Activated B cell treated with CpG ODN at 0.5 μM for 24 hours (primary cell): ENCODE measurements at regions not wholly inside any gene's neighbourhood (a gene's known extent, or its start where the extent isn't known, plus 50 kb on each side); places are given as distances from the start of the nearest gene placed in this dataset.

Source experiments
- ATAC-seq: fragments of 200-7000 bp; cut with Tn5 transposase; one replicate; pipeline ENCODE4 v1.10.0; 2021; ENCODE audit warnings: low read depth, mild to moderate bottlenecking, moderate library complexity
- CTCF ChIA-PET: fragments of 350-600 bp; sonication (Branson Sonifier 250); formaldehyde crosslinking; loops from one replicate; lab custom pipeline; 2021; ENCODE audit warnings: antibody characterized with exemption; lab: Charles Lee
- POLR2A ChIA-PET: fragments of 350-600 bp; sonication (Branson Sonifier 250); formaldehyde crosslinking; loops from one replicate; lab custom pipeline; 2021; ENCODE audit warnings: antibody characterized with exemption; lab: Charles Lee
- DNase-seq: peaks from one replicate; pipeline ENCODE4 v3.0.0; 2022
- H3K27ac Mint-ChIP-seq: one replicate; pipeline ENCODE4 v1.8.0; 2020; ENCODE audit warnings: mixed read lengths
- H3K27me3 Mint-ChIP-seq: one replicate; pipeline ENCODE4 v1.8.0; 2021; ENCODE audit warnings: mixed read lengths
- H3K36me3 Mint-ChIP-seq: one replicate; pipeline ENCODE4 v1.8.0; 2021; ENCODE audit warnings: low read depth, mixed read lengths
- H3K4me1 Mint-ChIP-seq: one replicate; pipeline ENCODE4 v1.8.0; 2021; ENCODE audit warnings: mixed read lengths
- H3K4me3 Mint-ChIP-seq: one replicate; pipeline ENCODE4 v1.8.0; 2020; ENCODE audit warnings: mild to moderate bottlenecking, mixed read lengths
- H3K9me3 Mint-ChIP-seq: one replicate; pipeline ENCODE4 v1.8.0; 2020; ENCODE audit warnings: mixed read lengths
- intact Hi-C: fragments of 100-400 bp; cut with micrococcal nuclease; formaldehyde crosslinking; loops from one replicate; pipeline ENCODE4 v1.15.1; 2024
- TF ChIP-seq, protein P1 (sequence below): fragments of 200-600 bp; IDR thresholded peaks from one replicate; pipeline ENCODE4 v1.8.0; 2022; ENCODE audit warnings: antibody characterized with exemption, mild to moderate bottlenecking

DNA sequence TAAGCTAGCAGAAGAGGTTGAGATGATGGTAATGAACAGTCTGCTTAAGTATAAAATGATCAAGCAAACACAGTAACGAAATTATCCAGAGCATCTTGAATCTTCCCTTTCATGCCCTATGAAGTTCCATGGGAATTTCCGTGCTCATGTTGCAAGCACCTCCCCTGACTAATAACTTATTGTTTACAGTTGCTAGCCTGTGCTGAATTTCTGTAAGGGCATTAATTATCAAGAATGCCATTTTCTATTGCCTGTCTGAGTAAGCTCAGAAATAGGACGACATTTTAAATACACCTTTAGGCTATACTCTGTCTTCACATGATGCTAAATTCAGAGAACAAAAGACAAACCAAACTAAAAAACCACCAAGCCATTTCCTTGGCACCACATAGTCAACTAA lies 257.5 kb upstream of the LRTM1 start:
- Mint-ChIP-seq H3K36me3 (no peaks in the 10 kb centered on the region), H3K4me3 (no peak overlapping the region), H3K4me1 (no peaks in the 10 kb centered on the region), H3K27ac (no peak overlapping the region), H3K9me3 (no peaks in the 10 kb centered on the region), H3K27me3 (no peaks in the 10 kb centered on the region)
- no peak for ATAC-seq
- DNase-seq = no peak
- intact Hi-C loops = no loop called here
- ChIA-PET POLR2A (no interaction called here), CTCF (no interaction called here)
- TF ChIP-seq, protein P1, sequence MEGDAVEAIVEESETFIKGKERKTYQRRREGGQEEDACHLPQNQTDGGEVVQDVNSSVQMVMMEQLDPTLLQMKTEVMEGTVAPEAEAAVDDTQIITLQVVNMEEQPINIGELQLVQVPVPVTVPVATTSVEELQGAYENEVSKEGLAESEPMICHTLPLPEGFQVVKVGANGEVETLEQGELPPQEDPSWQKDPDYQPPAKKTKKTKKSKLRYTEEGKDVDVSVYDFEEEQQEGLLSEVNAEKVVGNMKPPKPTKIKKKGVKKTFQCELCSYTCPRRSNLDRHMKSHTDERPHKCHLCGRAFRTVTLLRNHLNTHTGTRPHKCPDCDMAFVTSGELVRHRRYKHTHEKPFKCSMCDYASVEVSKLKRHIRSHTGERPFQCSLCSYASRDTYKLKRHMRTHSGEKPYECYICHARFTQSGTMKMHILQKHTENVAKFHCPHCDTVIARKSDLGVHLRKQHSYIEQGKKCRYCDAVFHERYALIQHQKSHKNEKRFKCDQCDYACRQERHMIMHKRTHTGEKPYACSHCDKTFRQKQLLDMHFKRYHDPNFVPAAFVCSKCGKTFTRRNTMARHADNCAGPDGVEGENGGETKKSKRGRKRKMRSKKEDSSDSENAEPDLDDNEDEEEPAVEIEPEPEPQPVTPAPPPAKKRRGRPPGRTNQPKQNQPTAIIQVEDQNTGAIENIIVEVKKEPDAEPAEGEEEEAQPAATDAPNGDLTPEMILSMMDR = no peak

DNA sequence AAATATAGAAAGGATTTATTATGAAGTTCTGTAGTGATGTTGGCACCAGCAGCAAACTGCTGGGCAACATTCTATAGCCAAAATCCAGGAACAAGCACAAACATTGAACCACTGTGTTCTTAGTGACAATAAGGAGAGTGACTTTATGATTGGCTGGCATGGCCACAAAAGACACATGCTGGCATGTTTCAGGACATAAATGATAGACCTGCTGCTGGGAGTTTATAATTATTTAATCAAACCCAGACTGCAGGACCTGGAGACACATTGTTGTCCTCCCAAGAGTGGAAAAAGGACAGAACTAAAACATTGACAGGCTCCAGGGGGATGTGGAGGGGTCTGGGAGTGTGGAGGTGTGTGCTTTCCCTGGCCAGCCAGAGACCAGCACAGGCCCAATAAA lies 255.3 kb upstream of the LRTM1 start:
- intact Hi-C loops = no loop called here
- no peak overlapping the region for H3K4me3 Mint-ChIP-seq
- H3K27ac Mint-ChIP-seq = no peak overlapping the region

DNA sequence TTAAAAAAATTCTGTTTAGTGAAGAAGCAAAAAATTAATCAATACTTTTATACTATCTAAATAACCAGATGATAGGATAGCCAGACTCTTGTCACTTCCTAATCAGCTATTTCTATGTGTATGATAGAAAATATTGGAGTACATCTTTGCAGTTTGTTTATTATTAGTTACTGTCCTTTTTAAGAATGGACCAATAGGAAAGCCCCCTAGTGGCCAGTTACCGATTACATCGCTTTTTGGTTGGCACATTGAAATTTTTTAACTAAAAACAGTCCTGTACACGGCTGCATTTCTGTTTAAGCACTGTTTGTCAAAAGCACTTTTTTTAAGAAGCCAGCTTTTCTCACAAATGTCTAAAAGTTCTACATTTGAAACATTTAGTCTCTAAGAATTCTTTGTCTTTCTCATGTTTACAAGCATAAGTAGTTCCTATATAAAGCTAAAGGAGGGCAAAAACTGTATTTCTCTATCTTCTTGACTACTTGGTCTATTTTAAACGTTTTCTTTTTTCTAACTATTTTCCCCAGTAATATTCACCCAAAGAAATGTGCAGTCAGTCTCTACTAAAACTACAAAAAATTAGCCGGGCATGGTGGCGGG lies 253.2 kb upstream of the LRTM1 start:
- ATAC-seq (no peak), DNase-seq (no peak)
- no peaks in the 10 kb centered on the region for H3K9me3 Mint-ChIP-seq
- peaks cover 4% of the 10 kb centered on the region for H3K27me3 Mint-ChIP-seq
- no peaks in the 10 kb centered on the region for H3K4me1 Mint-ChIP-seq
- ChIA-PET CTCF (interaction anchor here (1.0 to 1.5 kb wide), 3 partner anchors 10 to 1243 kb away, joined by 3 to 7 read pairs (median 3); no protein-coding TSS in a partner anchor), POLR2A (no interaction called here)
- intact Hi-C loops = no loop called here
- H3K27ac Mint-ChIP-seq = no peak overlapping the region
- no peak overlapping the region for H3K4me3 Mint-ChIP-seq
- H3K36me3 Mint-ChIP-seq = no peaks in the 10 kb centered on the region
- TF ChIP-seq, protein P1 = no peak

More for the DNA sequence above, 255.3 kb upstream of the LRTM1 start:
- TF ChIP-seq, protein P1 = no peak
- no peaks in the 10 kb centered on the region for H3K9me3 Mint-ChIP-seq
- CTCF ChIA-PET = no interaction called here
- peaks cover 3% of the 10 kb centered on the region for H3K27me3 Mint-ChIP-seq
- ATAC-seq (no peak), DNase-seq (no peak)
- H3K36me3 Mint-ChIP-seq = no peaks in the 10 kb centered on the region
- POLR2A ChIA-PET = no interaction called here
- no peaks in the 10 kb centered on the region for H3K4me1 Mint-ChIP-seq

DNA sequence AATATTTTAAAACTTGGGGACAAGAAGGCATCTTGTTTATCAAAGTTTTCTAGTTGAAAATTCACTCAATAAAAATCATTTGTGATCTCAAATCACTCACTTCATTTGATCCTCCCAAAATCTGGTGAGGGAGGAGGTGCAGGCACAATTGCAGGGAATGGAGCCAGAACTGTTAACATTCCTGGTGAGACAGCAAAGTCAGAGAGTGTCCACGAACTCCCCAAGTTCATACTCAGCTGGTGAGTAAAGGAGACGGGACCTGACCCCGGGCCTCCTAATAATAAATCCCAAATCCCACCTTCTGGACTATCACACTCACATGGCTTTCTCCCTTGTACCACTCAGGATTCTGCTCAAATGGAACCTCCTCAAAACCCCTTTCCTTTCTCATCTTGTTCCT lies 252.3 kb upstream of the LRTM1 start:
- TF ChIP-seq, protein P1 = no peak
- H3K36me3 Mint-ChIP-seq = no peaks in the 10 kb centered on the region
- no peaks in the 10 kb centered on the region for H3K4me1 Mint-ChIP-seq
- H3K4me3 Mint-ChIP-seq = no peak overlapping the region
- ATAC-seq = no peak
- POLR2A ChIA-PET = no interaction called here
- CTCF ChIA-PET = interaction anchor here (1.0 to 1.5 kb wide), 3 partner anchors 9 to 1242 kb away, joined by 3 to 7 read pairs (median 3); no protein-coding TSS in a partner anchor
- DNase-seq = no peak
- intact Hi-C loops = no loop called here
- peaks cover 4% of the 10 kb centered on the region for H3K27me3 Mint-ChIP-seq
- no peak overlapping the region for H3K27ac Mint-ChIP-seq
- no peaks in the 10 kb centered on the region for H3K9me3 Mint-ChIP-seq

DNA sequence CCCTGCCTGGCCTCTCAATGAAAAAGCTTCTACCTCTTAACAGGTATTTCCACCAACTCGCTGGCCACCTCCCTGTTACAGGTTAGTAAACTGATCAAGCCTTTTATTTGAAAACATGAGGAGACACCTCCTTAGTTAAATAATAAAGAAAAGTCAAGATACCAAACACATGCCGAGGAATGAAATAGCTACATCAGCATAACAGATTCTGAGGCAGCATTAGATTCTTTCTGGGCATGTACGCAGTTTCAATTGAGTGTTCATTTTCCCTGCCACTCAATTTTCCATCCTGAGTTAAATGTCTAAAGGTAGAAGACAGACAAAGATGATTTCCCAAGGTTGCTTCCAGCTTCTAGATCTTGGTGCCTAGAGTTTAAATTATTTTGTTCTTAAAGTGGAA lies 250.5 kb upstream of the LRTM1 start:
- Mint-ChIP-seq H3K9me3 (no peaks in the 10 kb centered on the region), H3K36me3 (no peaks in the 10 kb centered on the region), H3K4me1 (no peaks in the 10 kb centered on the region), H3K27me3 (peaks cover 4% of the 10 kb centered on the region), H3K4me3 (no peak overlapping the region), H3K27ac (no peak overlapping the region)
- CTCF ChIA-PET = no interaction called here
- intact Hi-C loops = no loop called here
- no peak for DNase-seq
- ATAC-seq = no peak
- TF ChIP-seq, protein P1 = no peak
- POLR2A ChIA-PET = no interaction called here
